Esophagus squamous epithelium (tissue), 4 donors: ENCODE measurements at regions not wholly inside any gene's neighbourhood (a gene's known extent, or its start where the extent isn't known, plus 50 kb on each side); places are given as distances from the start of the nearest gene placed in this dataset.

Experiments used
- POLR2A ChIP-seq, 4 donors: fragments of 450-650 bp; IDR thresholded peaks; one replicate each; pipeline ENCODE4 v1.6.1; 2017; ENCODE audit warnings: antibody characterized with exemption in 4 of 4, mild to moderate bottlenecking in 4 of 4, moderate library complexity in 3 of 4
- TF ChIP-seq, protein P1 (sequence below), 6 experiments: fragments of 450-650 bp in 4 of 6; fragments of 200-600 bp in 2 of 6; sonication (generic) in 2 of 6; IDR thresholded peaks; one replicate each; pipeline ENCODE4 v1.5.1; 2016 to 2019; ENCODE audit warnings: antibody characterized with exemption in 6 of 6, mild to moderate bottlenecking in 4 of 6, moderate library complexity in 4 of 6

GRCh38 chr20:59512651-59513050 is 91.7 kb upstream of the PHACTR3 start:
- TF ChIP-seq, protein P1, sequence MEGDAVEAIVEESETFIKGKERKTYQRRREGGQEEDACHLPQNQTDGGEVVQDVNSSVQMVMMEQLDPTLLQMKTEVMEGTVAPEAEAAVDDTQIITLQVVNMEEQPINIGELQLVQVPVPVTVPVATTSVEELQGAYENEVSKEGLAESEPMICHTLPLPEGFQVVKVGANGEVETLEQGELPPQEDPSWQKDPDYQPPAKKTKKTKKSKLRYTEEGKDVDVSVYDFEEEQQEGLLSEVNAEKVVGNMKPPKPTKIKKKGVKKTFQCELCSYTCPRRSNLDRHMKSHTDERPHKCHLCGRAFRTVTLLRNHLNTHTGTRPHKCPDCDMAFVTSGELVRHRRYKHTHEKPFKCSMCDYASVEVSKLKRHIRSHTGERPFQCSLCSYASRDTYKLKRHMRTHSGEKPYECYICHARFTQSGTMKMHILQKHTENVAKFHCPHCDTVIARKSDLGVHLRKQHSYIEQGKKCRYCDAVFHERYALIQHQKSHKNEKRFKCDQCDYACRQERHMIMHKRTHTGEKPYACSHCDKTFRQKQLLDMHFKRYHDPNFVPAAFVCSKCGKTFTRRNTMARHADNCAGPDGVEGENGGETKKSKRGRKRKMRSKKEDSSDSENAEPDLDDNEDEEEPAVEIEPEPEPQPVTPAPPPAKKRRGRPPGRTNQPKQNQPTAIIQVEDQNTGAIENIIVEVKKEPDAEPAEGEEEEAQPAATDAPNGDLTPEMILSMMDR (IDR thresholded peaks at IDR 0.05), result no peak
- no peak for TF ChIP-seq POLR2A (IDR thresholded peaks at IDR 0.05)
